ENCODE measurements at regions not wholly inside any gene's neighbourhood (a gene's known extent, or its start where the extent isn't known, plus 50 kb on each side); places are given as distances from the start of the nearest gene placed in this dataset.

DNA sequence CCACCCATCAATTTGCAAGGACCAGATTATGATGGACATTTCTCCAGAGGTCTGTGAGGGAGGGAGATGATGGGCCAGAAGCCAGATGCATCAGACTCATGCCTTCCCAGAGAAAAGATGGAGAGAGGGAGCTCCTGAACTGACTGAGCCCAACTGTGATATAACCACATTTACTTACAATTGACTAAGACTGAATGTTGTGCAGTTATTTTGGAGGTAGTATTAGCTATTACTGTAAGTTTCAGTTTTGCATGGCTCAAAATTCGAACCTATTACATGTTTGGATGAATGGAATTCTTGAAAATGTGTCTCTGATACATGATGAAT is 211.1 kb upstream of the SFSWAP start:
- TF ChIP-seq, protein P1, sequence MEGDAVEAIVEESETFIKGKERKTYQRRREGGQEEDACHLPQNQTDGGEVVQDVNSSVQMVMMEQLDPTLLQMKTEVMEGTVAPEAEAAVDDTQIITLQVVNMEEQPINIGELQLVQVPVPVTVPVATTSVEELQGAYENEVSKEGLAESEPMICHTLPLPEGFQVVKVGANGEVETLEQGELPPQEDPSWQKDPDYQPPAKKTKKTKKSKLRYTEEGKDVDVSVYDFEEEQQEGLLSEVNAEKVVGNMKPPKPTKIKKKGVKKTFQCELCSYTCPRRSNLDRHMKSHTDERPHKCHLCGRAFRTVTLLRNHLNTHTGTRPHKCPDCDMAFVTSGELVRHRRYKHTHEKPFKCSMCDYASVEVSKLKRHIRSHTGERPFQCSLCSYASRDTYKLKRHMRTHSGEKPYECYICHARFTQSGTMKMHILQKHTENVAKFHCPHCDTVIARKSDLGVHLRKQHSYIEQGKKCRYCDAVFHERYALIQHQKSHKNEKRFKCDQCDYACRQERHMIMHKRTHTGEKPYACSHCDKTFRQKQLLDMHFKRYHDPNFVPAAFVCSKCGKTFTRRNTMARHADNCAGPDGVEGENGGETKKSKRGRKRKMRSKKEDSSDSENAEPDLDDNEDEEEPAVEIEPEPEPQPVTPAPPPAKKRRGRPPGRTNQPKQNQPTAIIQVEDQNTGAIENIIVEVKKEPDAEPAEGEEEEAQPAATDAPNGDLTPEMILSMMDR (IDR thresholded peaks at IDR 0.05) = no peak
- TF ChIP-seq POLR2A (IDR thresholded peaks at IDR 0.05) = no peak
